NCI-H774 (cell line): ENCODE measurements at regions not wholly inside any gene's neighbourhood (a gene's known extent, or its start where the extent isn't known, plus 50 kb on each side); places are given as distances from the start of the nearest gene placed in this dataset.

Source experiments
- DNase-seq: peaks from one replicate; lab custom pipeline; 2025; lab: John Stamatoyannopoulos, UW

GRCh38 chr1:212190169-212190568, 95.0 kb upstream of the PPP2R5A start:
- no peak for DNase-seq

DNA sequence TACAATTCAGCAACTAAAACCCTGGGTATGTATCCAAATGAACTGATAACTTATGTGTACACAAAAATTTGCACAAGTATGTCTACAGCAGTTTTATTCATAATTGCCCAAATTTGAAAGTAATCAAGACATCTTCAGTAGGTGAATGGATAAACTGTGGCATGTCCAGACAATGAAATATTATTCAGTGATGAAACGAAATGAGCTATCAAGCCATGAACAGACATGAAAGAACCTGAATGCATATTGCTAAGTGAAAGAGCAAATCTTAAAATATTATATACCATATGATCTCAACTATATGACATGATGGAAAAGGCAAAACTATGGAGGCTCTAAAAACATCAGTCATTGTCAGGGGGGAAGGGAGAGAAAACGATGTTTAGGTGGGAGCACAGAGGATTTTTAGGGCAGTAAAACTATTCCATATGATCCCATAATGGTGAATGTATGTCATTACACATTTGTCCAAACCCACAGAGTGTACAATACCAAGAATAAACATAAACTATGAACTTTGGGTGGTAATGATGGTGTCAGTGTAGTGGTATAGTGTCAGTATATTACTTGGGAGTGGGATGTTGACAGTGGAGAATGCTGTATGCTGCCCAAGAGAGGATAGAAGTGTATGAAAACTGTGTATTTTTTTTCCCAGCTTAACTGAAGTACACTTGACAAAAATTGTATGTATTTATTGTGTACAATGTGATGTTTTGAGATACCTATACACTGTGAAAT, 92.8 kb upstream of the PPP2R5A start:
- DNase-seq: no peak

DNA sequence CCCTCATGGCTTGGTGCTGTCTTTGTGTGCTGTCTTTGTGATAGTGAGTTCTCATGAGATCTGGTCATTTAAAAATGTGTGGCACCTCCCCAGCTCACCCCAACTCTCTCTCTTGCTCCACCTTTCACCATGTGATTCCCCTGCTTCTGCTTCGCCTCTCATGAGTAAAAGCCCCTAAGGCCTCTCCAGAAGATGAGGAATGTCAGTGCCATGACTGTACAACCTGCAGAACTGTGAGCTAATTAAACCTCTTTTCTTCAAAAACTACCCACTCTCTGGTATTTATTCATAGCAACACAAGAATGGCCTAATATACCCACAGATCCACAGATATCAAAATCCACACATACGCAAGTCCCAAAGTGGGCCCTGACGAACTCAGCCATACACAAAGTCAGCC, 88.9 kb upstream of the PPP2R5A start:
- no peak for DNase-seq

DNA sequence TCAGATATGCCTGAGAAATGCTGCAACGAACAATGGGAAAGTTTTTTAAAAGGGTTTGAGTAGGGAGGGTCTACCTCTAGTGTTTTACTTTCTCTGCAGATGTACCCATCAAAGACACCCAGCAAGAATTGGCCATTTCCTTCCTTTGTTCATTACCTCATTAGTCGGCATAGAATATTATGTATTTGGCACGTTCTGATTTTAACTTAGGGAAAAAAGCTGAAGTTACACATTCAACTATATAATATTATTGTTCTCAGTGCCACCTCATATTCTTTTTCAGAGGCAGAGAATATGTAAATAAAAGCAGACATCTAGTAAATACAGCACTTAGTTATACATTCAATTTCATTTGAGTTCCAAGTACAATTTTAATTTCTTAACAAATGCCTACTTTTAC, 83.7 kb upstream of the PPP2R5A start:
- DNase-seq: no peak

GRCh38 chr1:212203630-212204029, 81.6 kb upstream of the PPP2R5A start:
- no peak for DNase-seq

GRCh38 chr1:212205006-212205405, 80.2 kb upstream of the PPP2R5A start:
- no peak for DNase-seq

DNA sequence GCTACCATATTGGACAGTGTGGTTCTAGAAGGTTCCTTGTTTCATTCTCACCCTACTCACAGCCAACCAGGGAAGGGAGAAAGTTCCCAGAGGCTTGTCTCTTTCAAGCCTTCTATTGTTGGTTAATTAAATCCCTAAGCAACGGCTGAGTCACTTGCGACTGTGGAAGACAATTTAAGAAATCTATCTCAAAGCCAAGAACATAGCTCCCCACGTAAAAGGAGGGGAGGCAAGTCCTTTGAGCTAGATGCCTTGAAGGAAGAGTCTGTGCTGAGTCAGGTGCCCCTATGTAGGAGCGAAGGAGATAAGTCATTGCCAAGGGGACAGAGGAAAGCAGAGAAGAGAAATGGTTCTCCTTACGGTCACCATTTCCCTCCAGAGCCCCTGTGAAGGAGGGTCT, 79.4 kb upstream of the PPP2R5A start:
- no peak for DNase-seq

- DNase-seq: no peak
These were observed 78.1 kb upstream of the PPP2R5A start for GRCh38 chr1:212207118-212207517.

DNA sequence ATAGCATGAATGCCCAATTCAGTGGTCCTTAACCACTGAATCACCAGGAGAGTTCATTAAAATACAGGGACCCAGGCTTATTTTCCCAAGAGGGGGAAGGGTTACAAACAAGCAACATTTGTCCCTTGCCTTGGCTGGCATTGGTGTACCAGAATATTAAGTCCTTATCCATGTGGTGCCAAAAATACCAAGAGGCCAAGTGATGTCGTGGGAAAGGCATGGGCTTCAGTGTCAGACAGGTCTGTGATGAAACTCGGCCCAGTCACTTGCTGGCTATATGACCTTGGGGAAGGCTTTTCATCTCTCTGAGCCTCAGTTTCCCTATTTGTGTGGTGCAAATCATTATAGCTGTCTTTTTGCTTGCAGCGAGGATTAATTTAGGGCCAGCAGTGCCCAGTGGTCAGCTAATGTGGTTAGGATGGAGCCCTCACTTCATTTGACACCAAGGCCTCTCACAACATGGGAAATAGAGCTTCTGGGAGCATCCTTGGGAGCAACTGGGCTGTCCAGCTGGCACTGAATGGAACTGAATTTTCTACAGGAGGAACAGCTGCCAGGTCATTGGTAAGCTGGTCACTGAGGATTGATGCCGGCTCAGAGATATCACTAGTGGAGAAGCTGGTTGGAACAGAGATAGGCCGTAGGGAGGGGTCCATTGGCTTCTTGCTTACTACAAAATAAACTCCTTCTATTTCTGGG, 77.2 kb upstream of the PPP2R5A start:
- no peak for DNase-seq

GRCh38 chr1:212208978-212209644, 76.1 kb upstream of the PPP2R5A start:
- no peak for DNase-seq

DNA sequence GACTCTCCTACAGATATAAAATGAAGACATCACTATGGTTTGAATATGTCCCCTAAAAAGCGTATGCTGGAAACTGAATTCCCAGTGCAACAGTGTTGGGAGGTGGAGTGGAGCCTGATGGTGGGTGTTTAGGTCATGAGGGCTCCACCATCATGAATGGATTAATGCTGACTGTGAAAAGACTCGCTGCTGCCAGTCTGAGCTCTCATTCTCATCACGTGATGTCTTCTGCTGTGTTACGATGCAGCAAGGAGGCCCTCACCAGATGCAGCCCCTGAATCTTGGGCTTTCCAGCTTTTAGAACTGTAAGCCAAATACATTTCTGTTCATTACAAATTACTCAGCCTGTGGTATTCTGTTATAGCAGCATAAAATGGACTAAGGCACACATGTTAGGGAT, 73.8 kb upstream of the PPP2R5A start:
- DNase-seq: no peak

GRCh38 chr1:212212343-212212742, 72.9 kb upstream of the PPP2R5A start:
- DNase-seq: no peak

- no peak for DNase-seq
These were observed 72.3 kb upstream of the PPP2R5A start for GRCh38 chr1:212212906-212213305.

DNA sequence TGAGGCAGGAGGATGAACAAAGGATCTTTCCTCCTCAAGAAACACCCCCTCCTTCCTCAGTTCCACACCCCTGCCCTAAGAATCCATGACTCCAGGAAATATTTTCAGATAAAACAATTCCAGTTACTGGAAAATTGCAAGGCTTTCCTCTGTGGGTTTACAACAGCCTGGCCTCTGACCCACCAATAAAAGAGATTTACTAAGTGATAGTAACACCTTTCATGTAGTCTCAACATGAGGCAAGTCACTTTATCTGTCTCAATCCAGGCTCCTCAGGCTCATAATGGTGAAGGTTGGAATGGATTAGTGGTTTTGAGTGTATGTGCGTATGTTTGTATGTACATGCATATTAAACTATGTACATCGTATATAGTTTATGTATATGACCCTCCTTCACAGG, 71.4 kb upstream of the PPP2R5A start:
- DNase-seq: no peak

DNA sequence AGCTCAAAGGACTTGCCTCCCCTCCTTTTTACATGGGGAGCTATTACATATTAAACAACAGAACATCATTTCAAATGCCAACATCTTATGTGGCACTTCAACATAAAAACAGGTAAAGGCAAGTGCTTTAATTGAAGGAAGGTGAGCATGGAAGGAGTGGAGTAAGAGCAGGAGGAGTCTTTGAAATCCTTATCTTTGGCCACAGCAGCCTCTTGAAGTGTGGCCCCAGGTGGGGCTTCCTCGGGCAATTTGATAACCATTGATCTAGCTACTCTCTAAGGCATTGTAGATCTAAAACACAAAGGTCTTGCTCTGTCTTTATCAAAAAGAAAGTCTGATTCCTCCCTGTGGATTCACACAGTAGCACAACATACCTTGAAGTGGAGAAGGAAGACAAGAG, 70.9 kb upstream of the PPP2R5A start:
- DNase-seq: no peak

GRCh38 chr1:212215910-212216309, 69.3 kb upstream of the PPP2R5A start:
- DNase-seq: no peak

GRCh38 chr1:212217633-212218032, 67.6 kb upstream of the PPP2R5A start:
- DNase-seq: no peak

GRCh38 chr1:212218065-212218464, 67.1 kb upstream of the PPP2R5A start:
- no peak for DNase-seq

DNA sequence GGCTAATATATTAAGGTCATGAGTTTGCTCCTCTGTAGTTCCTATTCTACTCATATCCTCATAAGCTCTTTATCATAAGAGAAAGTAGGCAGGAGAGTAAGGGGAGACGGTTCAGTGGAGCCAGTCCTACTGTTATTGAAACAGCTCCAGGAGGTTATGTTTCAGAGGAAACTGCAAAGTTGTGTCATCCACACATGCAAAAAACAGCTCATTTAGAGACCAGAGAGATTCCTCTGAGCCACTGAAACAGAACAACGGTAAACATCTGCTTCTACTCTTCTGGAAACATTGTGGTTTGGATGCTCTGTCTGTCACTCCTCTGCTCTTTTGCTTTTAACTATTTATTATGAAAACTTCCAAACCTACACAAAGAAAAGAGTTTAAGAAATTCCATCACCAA, 66.3 kb upstream of the PPP2R5A start:
- no peak for DNase-seq

GRCh38 chr1:212219679-212220463, 65.3 kb upstream of the PPP2R5A start:
- no peak for DNase-seq

- no peak for DNase-seq
These were observed 63.4 kb upstream of the PPP2R5A start for GRCh38 chr1:212221801-212222200.

GRCh38 chr1:212224102-212224501, 61.1 kb upstream of the PPP2R5A start:
- no peak for DNase-seq
